ENCODE measurements at regions not wholly inside any gene's neighbourhood (a gene's known extent, or its start where the extent isn't known, plus 50 kb on each side); places are given as distances from the start of the nearest gene placed in this dataset.

GRCh38 chr6:18058429-18058828 lies 64.0 kb downstream of the NHLRC1 start:
- TF ChIP-seq CTCF (IDR thresholded peaks at IDR 0.05) (no peak), POLR2AphosphoS5 (IDR thresholded peaks at IDR 0.05) (no peak), POLR2A (IDR thresholded peaks at IDR 0.05) (no peak), EP300 (IDR thresholded peaks at IDR 0.05) (no peak)

Measured in sigmoid colon (tissue), 4 donors.